GM21619 (cell line): ENCODE measurements at regions not wholly inside any gene's neighbourhood (a gene's known extent, or its start where the extent isn't known, plus 50 kb on each side); places are given as distances from the start of the nearest gene placed in this dataset.
A peak's percentile ranks its signal among the peaks of the same experiment; 100 is the strongest.

Experiments used
- ATAC-seq: cut with Tn5 transposase; IDR thresholded peaks from one replicate; pipeline ENCODE4 v1.9.1; 2021; ENCODE audit not compliant: unreplicated experiment

GRCh38 chr9:105188746-105189145 lies 55.7 kb upstream of the SLC44A1 start:
- no peak for ATAC-seq

- peak; percentile 64 for ATAC-seq
These were observed 52.8 kb upstream of the SLC44A1 start for GRCh38 chr9:105191508-105192121.

DNA sequence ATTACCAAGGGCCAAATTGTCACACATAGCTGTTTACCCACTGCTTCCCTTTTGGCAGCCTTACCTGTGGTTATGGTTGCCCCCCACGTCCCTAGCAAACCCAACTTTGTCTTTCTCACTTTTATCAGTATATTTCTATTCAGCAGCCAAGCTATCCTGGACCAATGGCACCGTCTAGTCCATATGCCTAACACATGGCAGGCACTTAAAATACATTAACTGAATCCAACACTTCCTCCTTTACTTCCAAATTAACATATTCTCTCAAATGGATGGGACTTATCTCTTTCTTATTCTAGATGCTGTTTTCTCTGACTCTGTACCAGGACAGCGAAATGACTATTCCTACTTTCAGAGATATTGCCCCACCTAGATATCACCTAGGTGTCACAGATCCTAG lies 50.9 kb upstream of the SLC44A1 start:
- no peak for ATAC-seq

DNA sequence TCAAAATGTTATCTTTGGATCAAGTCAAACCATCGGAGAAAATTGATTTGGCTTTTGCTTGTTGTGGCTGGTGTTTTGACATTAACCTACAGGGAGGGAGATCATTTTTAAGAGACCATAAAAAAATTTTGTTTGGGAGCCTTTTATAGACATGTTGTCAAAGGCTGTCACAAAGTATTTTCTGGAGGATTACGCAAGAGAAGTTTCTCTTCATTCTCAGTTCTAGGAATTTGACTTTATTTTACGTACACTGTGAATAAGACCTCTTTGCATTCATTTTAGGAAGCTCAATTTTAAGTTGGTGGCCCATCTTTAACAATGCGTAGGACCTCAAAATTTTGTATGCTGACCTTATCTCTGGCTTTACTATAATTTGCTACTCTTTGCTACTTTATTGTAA lies 50.2 kb upstream of the SLC44A1 start:
- ATAC-seq: no peak
